Keratinocyte (primary cell): ENCODE measurements at regions not wholly inside any gene's neighbourhood (a gene's known extent, or its start where the extent isn't known, plus 50 kb on each side); places are given as distances from the start of the nearest gene placed in this dataset.

ENCODE experiments used
- CTCF ChIP-seq, 3 experiments: IDR thresholded peaks in 1 of 3; conservative IDR thresholded peaks in 1 of 3; optimal IDR thresholded peaks in 1 of 3; 2 replicates in 2 of 3; 3 replicates in 1 of 3; pipeline versions ENCODE3 to v1.5.1; 2011; ENCODE audit warnings: low read length in 3 of 3, mild to moderate bottlenecking in 3 of 3, moderate library complexity in 2 of 3, control low read depth in 1 of 3, inconsistent platforms in 1 of 3; ENCODE audit not compliant: insufficient read depth in 2 of 3; ENCODE audit errors: extremely low read depth in 1 of 3
- EZH2 ChIP-seq: IDR thresholded peaks from one replicate; pipeline ENCODE4 v1.6.1; 2012; ENCODE audit warnings: inconsistent platforms, mild to moderate bottlenecking, low read length, moderate library complexity

GRCh38 chr1:69272684-69273083, 295.0 kb upstream of the LRRC7 start:
- TF ChIP-seq CTCF (optimal IDR thresholded peaks at IDR 0.05 in 1 of 3, IDR thresholded peaks at IDR 0.05 in 1 of 3, conservative IDR thresholded peaks at IDR 0.05 in 1 of 3; ENCODE audit: extremely low read depth in 1 of 3, insufficient read depth in 2 of 3, low read length in 3 of 3): no peak
- no peak for TF ChIP-seq EZH2
